HG02610 (cell line): ENCODE measurements at regions not wholly inside any gene's neighbourhood (a gene's known extent, or its start where the extent isn't known, plus 50 kb on each side); places are given as distances from the start of the nearest gene placed in this dataset.

Experiments
- ATAC-seq: cut with Tn5 transposase; IDR thresholded peaks from one replicate; pipeline ENCODE4 v1.9.1; 2021; ENCODE audit warnings: mild to moderate bottlenecking, moderate library complexity; ENCODE audit not compliant: unreplicated experiment

GRCh38 chr19:29263305-29264135, 50.6 kb upstream of the UQCRFS1 start:
- no peak for ATAC-seq

GRCh38 chr19:29264897-29265296, 51.9 kb upstream of the UQCRFS1 start:
- ATAC-seq, result no peak

GRCh38 chr19:29265436-29265835, 52.5 kb upstream of the UQCRFS1 start:
- no peak for ATAC-seq

GRCh38 chr19:29266001-29266400, 53.0 kb upstream of the UQCRFS1 start:
- ATAC-seq, result no peak

- ATAC-seq, result no peak
Measured at GRCh38 chr19:29266603-29267002, 53.7 kb upstream of the UQCRFS1 start.

DNA sequence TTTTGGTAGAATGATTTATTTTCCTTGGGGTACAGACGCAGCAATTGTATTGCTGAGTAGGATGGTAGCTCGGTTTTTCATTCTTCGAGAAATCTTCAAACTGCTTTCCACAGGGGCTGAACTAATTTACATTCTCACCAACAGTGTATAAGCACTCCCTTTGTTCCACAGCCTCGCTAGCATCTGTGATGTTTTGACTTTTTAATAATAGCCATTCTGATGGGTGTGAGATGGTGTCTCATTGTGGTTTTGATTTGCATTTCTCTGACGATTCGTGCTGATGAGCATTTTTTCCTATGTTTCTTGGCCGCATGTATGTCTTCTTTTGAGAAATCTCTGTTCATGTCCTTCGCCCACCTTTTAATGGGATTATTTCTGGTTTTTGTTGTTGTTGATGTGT, 54.8 kb upstream of the UQCRFS1 start:
- ATAC-seq, result no peak

DNA sequence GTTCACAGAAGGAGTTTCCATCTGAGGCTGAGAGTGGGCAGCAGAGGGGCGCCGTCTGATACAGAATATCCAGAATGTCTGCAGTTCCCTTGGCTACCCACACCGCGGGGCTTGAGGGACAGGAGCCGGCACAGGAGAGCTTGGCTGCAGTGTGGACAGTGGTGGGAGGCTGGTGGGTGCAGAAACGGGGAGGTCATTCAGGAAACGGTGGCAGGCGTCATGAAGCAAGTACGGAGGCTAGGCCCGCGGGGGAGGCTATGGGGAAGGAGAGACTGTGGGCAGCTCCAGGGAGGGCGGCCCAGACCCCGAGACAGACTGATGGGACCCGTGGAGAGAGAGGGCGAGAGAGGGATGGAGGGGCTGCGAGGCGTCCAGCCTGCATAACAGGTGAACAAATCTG, 55.2 kb upstream of the UQCRFS1 start:
- ATAC-seq, result no peak

DNA sequence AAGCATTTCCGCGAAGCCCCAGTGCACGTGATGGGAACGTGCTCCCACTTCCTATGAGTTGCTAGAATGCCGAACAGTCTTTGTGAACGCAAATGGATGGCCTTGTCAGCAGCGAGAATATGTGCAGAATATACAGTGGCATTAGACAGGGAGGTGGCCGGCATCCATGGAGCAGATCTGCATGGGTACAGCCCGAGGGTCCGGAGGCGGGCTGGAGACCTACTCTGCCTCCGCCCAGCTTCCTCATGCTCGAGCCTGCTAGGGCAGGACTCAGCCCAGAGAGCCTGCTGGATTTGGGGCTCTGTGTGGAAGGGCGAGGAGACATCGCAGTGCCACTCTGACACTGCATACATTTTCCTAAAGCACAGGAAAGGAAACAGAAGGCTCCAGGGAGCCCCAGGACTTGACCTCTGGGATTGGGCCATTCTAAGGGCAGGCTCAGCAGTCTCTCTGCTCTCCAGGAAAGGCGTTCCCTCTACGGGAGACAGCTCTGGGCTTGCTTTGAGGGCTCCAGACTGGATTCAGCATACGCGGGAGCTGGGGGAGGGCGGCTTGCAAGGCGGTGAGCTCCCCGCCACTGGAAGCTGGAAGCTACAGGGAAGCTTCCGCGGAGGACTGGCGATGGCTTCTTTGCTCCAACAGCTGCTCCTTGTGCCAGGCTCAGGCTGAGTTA, 55.9 kb upstream of the UQCRFS1 start:
- ATAC-seq, result no peak

DNA sequence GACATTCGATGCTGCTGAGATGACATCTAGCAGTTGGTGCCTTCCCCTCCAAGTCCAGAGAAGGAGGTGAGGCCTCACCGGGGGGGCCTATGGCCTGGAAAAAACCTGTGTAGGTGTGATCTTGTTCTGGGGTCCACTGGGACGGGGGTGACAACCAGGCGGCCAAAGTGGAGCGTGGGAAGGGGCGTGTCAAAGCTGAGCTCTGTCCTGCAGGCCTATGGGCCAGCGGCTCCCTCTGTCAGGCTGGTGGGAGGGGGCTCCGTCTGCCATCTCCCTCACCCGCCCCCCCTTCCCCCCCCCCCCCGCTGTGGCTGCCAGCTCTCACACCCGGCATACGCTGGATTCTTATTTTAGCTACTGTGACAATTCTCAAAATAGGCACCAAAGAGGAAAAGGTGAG, 56.7 kb upstream of the UQCRFS1 start:
- ATAC-seq, result no peak

- no peak for ATAC-seq
Measured at GRCh38 chr19:29271341-29271740, 58.4 kb upstream of the UQCRFS1 start.

DNA sequence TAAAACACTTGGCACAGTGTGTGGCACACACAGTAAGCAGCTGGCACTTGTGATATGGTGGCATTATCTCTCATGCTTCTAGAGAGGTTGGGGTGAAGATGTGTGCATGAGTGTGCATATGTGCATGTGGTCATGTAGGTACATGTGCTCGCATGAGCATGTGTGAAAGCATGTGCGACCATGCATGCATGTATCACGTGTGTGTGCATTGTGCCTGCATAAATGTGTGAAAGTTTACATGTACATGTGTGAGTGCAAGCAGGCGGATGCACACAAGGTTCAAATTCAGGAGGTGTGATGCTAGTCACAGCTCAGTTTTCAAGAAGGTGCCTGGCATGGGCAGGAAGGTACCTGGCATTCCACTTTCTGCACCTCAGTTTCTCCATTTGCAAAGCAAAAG, 59.0 kb upstream of the UQCRFS1 start:
- no peak for ATAC-seq

DNA sequence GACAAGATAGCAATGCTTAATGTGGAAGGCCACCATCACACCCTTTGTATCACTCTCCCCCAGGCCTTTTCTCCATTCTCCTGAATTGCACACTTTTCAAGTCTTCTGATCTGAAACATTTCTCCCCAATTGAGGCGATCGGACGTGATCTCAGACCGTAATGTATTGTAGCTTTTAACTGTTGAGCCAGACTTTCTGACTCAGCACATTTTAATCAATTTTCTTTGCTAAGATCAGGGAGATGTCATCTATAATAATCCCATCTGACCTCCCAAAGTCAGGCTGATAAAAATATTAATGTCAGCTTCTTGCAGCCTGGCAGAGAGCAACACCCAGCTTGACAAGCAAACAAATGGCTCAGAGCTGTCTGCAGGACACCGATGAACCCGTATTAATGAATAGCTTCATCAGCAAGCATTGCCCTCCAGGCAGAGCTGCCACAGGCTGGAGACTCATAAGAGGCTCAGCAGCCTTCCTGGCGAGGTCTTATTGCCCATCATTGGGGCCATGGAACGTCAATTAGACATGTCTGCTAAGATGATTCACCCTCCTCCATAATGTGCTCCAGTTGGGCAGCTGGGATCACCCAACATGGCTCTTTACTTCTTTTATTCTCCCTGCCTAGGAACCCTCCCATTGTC, 60.2 kb upstream of the UQCRFS1 start:
- no peak for ATAC-seq

GRCh38 chr19:29275266-29275665, 62.3 kb upstream of the UQCRFS1 start:
- no peak for ATAC-seq

- peak; percentile 83 for ATAC-seq
Measured at GRCh38 chr19:29277102-29277501, 64.2 kb upstream of the UQCRFS1 start.

DNA sequence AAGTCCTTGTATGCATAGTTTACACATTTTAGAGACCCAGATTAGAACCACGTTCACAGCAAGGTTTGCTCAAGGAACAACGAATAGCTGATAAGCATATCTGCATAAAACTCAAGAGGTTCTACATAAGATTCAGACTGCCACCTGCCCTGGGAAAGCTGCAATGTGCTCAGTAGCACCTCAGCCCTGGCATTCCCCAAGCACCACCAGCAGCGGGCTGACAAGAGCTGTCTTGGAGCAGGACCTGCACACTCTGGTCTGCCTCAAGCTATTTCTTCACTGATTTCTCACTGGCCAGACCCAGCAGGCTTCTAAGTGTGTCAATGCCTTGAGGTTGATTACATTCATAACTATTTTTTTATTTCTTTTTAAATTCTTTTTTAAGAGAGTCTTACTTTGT, 65.8 kb upstream of the UQCRFS1 start:
- ATAC-seq, result no peak

GRCh38 chr19:29283366-29283765, 70.4 kb upstream of the UQCRFS1 start:
- no peak for ATAC-seq

DNA sequence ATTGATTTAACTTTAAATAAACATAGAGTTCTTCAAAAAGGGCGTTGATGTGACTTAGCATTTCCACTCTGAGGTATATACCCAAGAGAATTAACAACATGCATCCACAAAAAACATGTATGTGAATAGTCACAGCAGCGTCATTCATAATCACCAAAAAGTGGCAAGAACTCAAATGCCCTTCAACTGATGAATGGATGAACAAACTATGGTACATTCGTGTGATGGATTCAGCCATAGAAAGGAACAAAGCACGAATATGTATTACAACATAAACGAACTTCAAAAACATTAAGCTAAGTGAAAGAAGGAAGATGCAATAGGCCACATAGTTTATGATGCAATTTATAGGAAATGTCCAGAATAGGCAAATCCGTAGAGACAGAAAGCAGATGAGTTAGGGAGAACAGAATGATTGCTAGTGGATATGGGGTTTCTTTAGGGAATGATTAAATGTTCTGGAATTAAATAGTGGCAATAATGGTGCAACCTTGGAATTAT, 72.3 kb upstream of the UQCRFS1 start:
- no peak for ATAC-seq

DNA sequence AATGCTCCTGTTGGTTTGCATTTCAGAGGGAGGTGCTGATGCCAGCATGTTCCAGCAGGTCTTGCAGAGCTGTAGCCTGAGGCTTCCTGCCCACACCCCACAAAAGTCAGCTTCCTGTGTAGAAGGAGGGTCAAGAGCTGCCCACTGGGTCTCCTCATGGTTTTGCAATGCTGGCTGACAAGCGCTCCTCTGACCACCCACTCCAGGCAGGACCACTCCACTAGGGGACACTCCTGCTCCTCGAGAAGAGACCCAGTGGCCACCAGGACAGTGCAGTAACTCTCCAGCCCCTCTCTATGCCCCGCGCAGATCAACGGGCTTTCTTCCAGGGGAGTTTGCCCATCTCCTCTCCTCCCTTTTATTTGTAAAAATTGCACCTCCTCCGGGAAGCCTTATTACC, 72.9 kb upstream of the UQCRFS1 start:
- ATAC-seq, result no peak

- ATAC-seq, result no peak
Measured at GRCh38 chr19:29287061-29287460, 74.1 kb upstream of the UQCRFS1 start.

- no peak for ATAC-seq
Measured at GRCh38 chr19:29288256-29288655, 75.3 kb upstream of the UQCRFS1 start.

- no peak for ATAC-seq
Measured at GRCh38 chr19:29289020-29289419, 76.1 kb upstream of the UQCRFS1 start.

DNA sequence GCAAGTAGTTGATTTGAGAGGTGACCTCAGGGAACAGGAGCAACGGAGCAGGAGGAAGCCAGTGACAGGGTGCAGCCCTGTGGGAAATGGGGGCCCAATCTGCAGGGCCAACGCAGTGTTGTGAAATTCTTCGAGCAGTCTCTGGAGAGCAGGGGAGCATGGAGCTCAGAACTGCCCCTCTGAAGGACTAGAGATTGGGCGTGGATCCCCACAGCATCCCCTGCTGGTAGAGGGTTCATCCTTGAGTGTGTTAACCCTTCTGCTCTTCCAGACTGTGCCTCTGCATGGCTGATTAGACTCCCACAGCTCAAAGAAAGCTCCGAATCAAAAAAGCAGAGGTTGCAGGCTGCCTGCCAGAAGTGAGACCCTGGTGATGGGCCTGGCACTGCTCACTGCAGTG, 77.9 kb upstream of the UQCRFS1 start:
- ATAC-seq, result no peak
